ENCODE measurements at regions not wholly inside any gene's neighbourhood (a gene's known extent, or its start where the extent isn't known, plus 50 kb on each side); places are given as distances from the start of the nearest gene placed in this dataset.

DNA sequence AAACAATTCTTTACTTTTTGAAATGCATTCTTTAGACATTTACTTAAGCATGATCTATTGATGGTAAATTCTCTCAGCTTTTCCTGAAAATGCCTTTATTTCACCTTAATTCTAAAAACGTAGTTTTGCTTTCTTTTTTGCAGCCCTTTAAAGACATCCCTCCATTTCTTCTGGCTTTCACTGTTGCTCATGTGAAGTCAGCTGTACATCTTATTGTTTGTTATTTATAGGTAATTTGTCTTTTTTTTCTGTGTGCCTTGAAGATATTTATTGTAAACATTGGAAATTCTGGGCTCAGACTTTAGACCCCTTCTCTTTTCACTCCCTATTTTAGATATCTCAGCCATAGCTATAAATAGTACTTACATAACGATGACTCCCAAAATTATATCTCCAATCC lies 70.4 kb downstream of the IFNG start:
- CTCF ChIA-PET, result interaction anchor here (1.1 kb wide), 1 partner anchor 70 kb away, joined by 3 read pairs; no protein-coding TSS in a partner anchor
- no peak overlapping the region for H3K4me3 Mint-ChIP-seq
- no peak for TF ChIP-seq ZMAT4 (CRISPR knock-in tag; IDR thresholded peaks at IDR 0.05)
- peak; percentile 92 for TF ChIP-seq ZNF317 (CRISPR knock-in tag; IDR thresholded peaks at IDR 0.05; ENCODE audit: borderline replicate concordance, low read depth)
- DNase-seq (ENCODE audit: low spot score) (no peak), ATAC-seq (no peak)
- POLR2A ChIA-PET, result no interaction called here
- H3K27ac Mint-ChIP-seq, result no peak overlapping the region
- H3K9me3 Mint-ChIP-seq, result peaks cover 33% of the 10 kb centered on the region
- no peaks in the 10 kb centered on the region for H3K27me3 Mint-ChIP-seq (ENCODE audit: low read depth)
- H3K36me3 Mint-ChIP-seq, result peaks cover 19% of the 10 kb centered on the region
- H3K4me1 Mint-ChIP-seq, result no peaks in the 10 kb centered on the region

GRCh38 chr12:68086019-68086603 lies 73.4 kb downstream of the IFNG start:
- ATAC-seq (no peak), DNase-seq (ENCODE audit: low spot score) (no peak)
- no peak for TF ChIP-seq ZNF219 (CRISPR knock-in tag; IDR thresholded peaks at IDR 0.05; ENCODE audit: borderline replicate concordance)
- TF ChIP-seq MYBL2 (CRISPR knock-in tag; IDR thresholded peaks at IDR 0.05), result no peak
- TF ChIP-seq ZNF138 (CRISPR knock-in tag; conservative IDR thresholded peaks at IDR 0.05), result no peak
- TF ChIP-seq ZNF232 (CRISPR knock-in tag; IDR thresholded peaks at IDR 0.05), result no peak
- TF ChIP-seq, protein P1, sequence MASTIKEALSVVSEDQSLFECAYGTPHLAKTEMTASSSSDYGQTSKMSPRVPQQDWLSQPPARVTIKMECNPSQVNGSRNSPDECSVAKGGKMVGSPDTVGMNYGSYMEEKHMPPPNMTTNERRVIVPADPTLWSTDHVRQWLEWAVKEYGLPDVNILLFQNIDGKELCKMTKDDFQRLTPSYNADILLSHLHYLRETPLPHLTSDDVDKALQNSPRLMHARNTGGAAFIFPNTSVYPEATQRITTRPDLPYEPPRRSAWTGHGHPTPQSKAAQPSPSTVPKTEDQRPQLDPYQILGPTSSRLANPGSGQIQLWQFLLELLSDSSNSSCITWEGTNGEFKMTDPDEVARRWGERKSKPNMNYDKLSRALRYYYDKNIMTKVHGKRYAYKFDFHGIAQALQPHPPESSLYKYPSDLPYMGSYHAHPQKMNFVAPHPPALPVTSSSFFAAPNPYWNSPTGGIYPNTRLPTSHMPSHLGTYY (CRISPR knock-in tag; IDR thresholded peaks at IDR 0.05), result no peak
- TF ChIP-seq, protein P2, sequence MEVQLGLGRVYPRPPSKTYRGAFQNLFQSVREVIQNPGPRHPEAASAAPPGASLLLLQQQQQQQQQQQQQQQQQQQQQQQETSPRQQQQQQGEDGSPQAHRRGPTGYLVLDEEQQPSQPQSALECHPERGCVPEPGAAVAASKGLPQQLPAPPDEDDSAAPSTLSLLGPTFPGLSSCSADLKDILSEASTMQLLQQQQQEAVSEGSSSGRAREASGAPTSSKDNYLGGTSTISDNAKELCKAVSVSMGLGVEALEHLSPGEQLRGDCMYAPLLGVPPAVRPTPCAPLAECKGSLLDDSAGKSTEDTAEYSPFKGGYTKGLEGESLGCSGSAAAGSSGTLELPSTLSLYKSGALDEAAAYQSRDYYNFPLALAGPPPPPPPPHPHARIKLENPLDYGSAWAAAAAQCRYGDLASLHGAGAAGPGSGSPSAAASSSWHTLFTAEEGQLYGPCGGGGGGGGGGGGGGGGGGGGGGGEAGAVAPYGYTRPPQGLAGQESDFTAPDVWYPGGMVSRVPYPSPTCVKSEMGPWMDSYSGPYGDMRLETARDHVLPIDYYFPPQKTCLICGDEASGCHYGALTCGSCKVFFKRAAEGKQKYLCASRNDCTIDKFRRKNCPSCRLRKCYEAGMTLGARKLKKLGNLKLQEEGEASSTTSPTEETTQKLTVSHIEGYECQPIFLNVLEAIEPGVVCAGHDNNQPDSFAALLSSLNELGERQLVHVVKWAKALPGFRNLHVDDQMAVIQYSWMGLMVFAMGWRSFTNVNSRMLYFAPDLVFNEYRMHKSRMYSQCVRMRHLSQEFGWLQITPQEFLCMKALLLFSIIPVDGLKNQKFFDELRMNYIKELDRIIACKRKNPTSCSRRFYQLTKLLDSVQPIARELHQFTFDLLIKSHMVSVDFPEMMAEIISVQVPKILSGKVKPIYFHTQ (CRISPR knock-in tag; IDR thresholded peaks at IDR 0.05), result no peak
- Mint-ChIP-seq H3K27me3 (ENCODE audit: low read depth) (no peaks in the 10 kb centered on the region), H3K27ac (no peak overlapping the region), H3K4me3 (no peak overlapping the region), H3K4me1 (peaks cover 9% of the 10 kb centered on the region), H3K9me3 (peaks cover 60% of the 10 kb centered on the region), H3K36me3 (peaks cover 41% of the 10 kb centered on the region)
- ChIA-PET POLR2A (no interaction called here), CTCF (no interaction called here)

DNA sequence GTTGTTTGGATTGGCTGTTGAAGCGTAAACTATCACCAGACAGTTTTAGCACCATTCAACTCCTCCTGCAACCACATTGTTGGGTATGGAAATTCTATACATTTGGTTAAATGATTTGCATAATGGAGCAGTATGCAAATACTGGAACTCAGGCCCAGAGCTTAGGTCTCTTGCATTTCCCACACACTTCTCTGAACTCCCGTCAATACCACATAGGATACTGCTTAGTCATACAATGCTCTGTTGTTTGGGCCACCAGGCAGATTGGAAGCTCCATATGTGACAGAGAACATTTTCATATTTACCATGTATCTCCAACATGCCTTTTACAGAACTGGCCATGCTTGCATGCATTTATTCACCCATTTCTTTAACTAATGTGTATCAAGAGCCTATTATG lies 78.0 kb downstream of the IFNG start:
- ChIA-PET POLR2A (no interaction called here), CTCF (interaction anchor here (1.4 to 1.9 kb wide), 2 partner anchors 41 to 77 kb away, joined by 4 read pairs; no protein-coding TSS in a partner anchor)
- TF ChIP-seq ZNF121 (CRISPR knock-in tag; IDR thresholded peaks at IDR 0.05) (no peak), GRHL2 (CRISPR knock-in tag; IDR thresholded peaks at IDR 0.05; ENCODE audit: insufficient replicate concordance, severe bottlenecking) (no peak), RORB (CRISPR knock-in tag; IDR thresholded peaks at IDR 0.05) (no peak), E2F5 (CRISPR knock-in tag; IDR thresholded peaks at IDR 0.05) (no peak), ELF4 (CRISPR knock-in tag; IDR thresholded peaks at IDR 0.05; ENCODE audit: low read depth) (no peak), MXD4 (CRISPR knock-in tag; IDR thresholded peaks at IDR 0.05; ENCODE audit: borderline replicate concordance) (no peak), SOX15 (CRISPR knock-in tag; IDR thresholded peaks at IDR 0.05) (no peak), ZNF396 (CRISPR knock-in tag; IDR thresholded peaks at IDR 0.05; ENCODE audit: borderline replicate concordance) (no peak)
- TF ChIP-seq, protein P1 (CRISPR knock-in tag; IDR thresholded peaks at IDR 0.05), result no peak
- Mint-ChIP-seq H3K4me3 (no peak overlapping the region), H3K4me1 (peaks cover 18% of the 10 kb centered on the region), H3K27me3 (ENCODE audit: low read depth) (peaks cover 12% of the 10 kb centered on the region), H3K27ac (no peak overlapping the region), H3K9me3 (peaks cover 41% of the 10 kb centered on the region), H3K36me3 (peaks cover 28% of the 10 kb centered on the region)
- ATAC-seq, result no peak
- no peak for DNase-seq (ENCODE audit: low spot score)

Data from WTC11 (cell line).